SK-MEL-5 (cell line): ENCODE measurements at regions not wholly inside any gene's neighbourhood (a gene's known extent, or its start where the extent isn't known, plus 50 kb on each side); places are given as distances from the start of the nearest gene placed in this dataset.
A peak's percentile ranks its signal among the peaks of the same experiment; 100 is the strongest.

Experiments
- DNase-seq: peaks from one replicate; pipeline ENCODE4 v3.0.0-alpha.2; 2016; ENCODE audit warnings: low read depth, low spot score
- in situ Hi-C: cut with HindIII; loops from 2 replicates; pipeline ENCODE4 v1.10.0; 2016; ENCODE audit warnings: low sequenced_read_pairs, high pct_unique_total_duplicates, low pct_unique_long_range_greater_than_20kb

DNA sequence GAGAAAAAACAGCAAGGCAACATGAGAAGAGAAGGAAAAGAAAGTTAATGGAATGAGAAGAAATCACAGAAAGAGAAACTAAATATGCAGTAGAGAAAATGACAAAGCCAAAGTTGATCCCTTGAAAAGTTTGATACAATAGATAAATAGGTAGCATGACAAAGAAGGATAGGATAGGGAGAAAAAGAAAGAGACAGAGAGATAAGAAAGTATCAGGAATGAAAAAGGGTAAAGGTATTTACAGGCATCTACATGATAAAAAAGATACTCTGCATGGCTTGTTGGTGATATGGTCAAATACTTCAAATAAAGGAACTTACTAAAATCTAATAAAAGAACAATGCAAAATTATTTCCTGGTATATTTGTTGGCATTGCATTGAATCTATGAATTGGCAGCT is 185.5 kb upstream of the TECRL start:
- DNase-seq = no peak
- in situ Hi-C loops = no loop called here

DNA sequence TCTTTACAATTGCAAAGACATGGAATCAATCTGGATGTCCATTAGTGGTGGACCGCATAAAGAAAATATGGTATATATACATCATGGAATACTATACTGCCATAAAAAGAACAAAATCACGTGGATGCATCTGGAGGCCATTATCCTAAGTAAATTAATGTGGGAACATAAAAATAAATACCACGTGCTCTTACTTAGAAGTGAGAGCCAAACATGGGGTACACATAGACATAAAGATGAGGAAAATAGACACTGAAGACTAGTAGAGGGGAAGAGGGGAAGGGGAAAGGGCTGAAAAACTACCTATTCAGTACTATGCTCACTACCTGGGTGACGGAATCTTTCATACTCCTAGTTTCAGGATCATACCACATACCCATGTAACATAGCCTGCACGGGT is 179.3 kb upstream of the TECRL start:
- no peak for DNase-seq
- in situ Hi-C loops = no loop called here

DNA sequence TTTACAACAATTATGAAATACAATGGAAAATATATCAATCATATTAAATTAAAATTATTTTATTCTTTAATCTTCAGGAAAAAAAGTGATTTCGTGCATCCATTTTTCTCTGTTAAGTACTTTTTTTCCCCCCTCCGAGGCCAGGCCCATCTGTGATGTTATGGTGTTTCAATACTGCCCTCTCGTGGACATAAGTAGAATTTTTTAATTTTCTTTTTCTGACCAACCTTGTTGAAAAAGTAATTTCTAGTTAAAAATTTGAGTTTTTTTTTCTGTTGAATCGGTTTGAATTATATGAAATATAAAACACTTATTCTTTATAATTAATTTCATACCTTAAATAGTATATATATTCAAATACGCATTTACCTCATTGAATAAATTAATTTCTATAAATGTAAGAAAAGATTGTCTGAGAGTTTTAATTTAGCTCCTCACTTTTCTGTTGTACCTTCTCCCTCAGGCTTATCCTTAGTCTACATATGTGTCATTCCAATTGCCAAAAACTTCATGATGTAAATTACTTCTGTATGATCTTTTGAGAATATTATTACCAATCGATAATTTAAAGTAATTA is 175.8 kb upstream of the TECRL start:
- DNase-seq = peak; percentile 60

DNA sequence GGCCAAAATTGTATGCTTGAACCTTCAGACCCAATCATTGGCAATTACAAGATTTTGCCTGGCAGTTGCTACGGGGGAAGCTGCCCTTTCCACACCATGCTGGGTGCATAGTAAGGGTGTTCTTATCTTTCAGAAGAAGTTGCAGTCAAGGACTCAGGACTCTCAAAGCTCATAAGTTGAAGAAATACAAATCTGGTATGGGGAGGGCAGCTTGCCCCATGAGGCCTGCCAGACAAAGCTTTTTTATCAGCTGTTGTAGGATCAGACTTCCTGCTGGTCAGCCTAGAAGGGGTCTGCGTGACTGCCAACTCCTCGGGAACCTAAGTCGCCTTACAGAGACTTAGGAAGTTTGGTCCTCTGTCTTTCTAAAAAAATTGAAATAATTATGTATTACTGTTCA is 174.9 kb upstream of the TECRL start:
- in situ Hi-C loops = no loop called here
- DNase-seq = peak; percentile 2

More for the DNA sequence above, 175.8 kb upstream of the TECRL start:
- in situ Hi-C loops = no loop called here

DNA sequence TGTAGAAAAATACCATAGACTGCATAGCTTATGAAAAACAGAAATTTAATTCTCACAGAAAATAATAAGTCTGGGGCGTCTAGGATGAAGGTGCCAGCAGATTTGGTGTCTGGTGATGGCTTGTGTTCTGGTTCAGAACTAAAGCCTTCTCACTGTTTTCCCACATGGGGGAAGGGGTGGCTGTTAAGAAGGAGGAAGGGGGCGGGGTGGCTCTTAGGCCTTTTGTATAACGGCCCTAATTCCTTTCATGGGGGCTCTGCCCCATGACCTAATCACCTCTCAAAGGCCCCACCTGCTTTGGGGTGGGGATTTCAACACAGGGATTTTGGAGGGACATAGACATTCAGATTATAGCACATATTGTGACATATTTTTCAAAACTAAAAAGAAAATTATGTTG is 173.2 kb upstream of the TECRL start:
- DNase-seq = no peak
- in situ Hi-C loops = no loop called here

DNA sequence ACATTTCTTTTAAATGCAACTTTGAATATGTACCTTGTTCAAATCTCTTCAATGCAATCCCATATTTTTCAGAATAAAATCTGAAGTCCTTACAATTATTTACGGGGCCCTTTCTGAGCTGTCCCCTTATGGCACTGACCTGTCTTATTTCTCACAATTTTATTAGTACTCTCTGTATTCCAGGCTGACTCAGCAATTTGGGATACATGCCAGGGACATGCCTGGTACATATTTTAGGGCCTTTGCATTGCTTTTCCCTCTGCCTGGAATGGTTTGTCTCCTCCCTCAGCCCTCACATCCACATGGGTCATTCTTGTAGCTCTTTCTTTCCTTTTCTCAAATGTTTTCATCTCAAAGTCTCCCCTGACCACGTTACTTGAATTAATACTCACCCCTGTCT is 172.2 kb upstream of the TECRL start:
- no peak for DNase-seq
- in situ Hi-C loops = no loop called here

DNA sequence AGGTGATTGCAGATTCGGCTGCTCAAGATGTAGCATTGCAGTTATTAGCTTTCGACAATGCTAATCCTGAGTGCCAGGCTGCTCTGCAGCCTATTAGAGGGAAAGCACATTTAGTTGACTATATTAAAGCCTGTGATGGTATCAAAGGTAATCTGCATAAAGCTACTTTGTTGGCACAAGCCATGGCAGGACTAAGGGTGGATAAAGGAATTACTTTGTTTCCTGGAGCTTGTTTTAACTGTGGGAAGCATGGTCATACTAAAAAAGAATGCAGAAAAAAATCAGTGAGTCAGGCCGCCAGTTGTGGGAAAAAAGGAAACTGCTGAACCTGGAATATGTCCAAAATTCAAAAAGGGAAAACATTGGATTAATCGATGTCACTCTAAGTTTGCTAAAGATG is 154.9 kb upstream of the TECRL start:
- in situ Hi-C loops = no loop called here
- no peak for DNase-seq

DNA sequence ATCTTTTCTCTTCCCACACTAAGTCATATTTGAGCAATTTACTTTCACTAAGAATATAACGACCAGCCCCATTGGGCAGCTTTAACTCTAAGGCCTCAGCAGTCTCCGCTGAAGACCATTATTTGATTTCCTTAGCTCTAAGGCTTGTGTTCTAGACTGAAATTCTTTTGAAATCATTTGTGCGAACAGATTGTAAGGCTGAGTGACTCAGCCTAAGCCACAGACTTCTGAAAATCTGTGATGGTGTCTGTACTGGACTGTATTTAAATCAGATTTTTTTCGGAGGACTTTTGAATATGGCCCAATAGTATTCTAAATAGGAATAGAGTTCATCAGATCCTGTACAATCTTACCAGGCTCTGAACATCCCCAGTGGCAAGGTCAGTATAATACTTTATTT is 150.3 kb upstream of the TECRL start:
- DNase-seq = no peak
- in situ Hi-C loops = no loop called here

DNA sequence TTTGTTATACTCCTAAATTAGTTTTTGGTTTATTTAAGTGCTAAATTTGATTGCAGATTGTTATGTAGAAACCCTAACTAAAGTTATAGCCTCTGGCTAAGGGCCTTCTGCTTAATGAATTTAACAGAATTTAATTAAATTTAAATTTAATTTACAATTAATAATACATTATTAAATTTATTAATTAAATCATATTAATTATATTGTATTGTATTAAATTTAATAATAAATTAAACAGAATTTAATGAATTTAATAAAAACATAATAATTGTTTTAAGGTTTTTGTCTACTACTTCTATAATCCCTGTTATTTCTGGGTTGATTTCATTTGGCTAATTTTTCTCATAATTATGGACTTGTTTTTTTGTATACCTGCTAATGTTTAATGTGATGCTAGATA is 141.9 kb upstream of the TECRL start:
- in situ Hi-C loops = no loop called here
- DNase-seq = no peak

DNA sequence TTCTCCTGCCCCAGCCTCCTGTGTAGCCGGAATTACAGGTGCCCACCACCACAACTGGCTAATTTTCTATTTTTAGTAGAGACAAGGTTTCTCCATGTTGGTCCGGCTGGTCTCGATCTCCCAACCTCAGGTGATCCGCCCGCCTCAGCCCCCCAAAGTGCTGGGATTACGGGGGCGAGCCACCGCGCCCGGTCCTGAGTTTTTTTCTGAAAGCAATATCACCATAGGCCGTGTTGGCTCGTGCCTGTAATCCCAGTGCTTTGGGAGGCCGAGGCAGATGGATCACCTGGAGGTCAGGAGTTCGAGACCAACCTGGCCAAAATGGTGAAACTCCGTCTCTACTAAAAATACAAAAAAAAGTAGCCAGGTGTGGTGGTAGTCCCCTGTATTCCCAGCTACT is 136.3 kb upstream of the TECRL start:
- no peak for DNase-seq
- in situ Hi-C loops = no loop called here

DNA sequence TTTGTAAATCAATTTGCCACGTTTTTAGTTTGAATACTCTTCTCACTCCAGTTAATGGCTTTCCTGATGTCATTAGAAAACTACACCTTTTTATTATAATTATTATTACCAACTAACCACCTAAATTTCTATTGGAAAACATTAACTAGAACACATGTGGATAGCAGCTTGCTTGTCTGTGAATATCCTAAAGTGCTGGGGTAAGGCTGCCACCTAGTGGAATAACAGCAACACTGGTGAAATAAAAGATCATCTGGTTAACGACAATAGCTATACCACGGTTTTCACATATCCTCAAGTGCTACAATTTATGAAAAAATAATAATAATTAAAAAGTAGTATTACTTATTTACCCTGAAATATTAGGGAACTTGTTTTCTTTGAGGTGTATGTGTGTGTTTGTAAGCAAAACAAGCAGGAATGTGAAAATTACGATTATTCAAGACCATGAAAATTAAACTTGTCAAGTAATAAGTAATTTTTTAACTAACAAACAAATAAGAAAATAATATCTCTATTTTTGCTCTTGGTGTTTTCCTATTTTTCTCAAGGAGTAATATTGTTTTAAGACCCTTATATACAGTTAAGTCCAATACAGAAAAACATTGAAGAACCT is 130.1 kb upstream of the TECRL start:
- peak; percentile 71 for DNase-seq
- in situ Hi-C loops = no loop called here

DNA sequence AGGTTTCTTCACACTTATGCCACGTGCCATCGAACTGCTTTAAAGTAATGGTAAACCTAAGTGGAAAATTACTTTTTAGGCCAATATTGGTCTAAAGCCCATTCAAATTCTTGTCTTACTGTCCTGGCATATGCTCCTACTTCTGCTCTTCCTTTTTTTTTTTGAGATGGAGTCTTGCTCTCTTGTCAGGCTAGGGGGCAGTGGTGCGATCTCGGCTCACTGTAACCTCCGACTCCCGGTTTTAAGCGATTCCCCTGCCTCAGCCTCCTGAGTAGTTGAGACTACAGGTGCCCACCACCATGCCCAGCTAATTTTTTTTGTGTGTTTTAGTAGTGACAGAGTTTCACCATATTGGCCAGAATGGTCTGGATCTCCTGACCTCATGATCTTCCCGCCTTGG is 129.0 kb upstream of the TECRL start:
- in situ Hi-C loops = no loop called here
- peak; percentile 49 for DNase-seq

DNA sequence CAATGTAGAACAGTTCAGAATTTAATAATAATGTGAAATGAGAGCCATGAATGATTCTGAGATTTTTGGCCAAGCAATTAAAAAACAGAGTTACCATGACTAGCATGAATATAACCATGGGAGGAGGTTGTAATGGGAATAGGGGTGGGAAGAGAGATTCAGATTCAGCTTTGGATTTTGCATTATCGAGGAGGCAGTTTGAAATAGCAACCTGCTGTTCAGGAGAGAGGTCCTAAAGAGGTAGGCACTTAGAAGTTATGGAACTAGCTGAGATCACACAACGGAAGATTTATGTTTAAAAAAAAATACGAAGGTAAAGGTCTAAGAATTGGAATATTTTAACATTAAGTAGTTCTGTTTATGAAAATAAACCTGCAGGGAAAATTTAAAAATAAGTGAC is 124.4 kb upstream of the TECRL start:
- DNase-seq = no peak
- in situ Hi-C loops = no loop called here

DNA sequence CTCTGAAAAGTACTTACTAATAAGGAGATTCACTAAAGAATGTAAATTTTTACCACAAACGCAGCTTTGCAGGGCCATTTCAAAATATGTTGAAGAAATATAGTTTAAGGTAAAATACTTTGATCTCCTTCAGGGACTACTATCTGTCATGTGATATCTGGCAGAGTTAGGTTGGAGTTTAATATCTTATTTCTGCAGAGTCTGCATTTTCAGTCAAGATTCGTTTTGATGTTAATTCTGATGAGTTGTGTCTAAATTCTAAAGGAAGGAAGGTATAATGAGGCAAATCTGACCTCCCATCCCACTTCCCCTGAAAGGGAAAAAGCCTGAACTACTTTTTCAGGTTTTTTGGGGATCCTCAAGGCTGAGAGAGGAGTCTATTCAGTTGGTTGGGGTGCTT is 123.9 kb upstream of the TECRL start:
- in situ Hi-C loops = no loop called here
- no peak for DNase-seq

DNA sequence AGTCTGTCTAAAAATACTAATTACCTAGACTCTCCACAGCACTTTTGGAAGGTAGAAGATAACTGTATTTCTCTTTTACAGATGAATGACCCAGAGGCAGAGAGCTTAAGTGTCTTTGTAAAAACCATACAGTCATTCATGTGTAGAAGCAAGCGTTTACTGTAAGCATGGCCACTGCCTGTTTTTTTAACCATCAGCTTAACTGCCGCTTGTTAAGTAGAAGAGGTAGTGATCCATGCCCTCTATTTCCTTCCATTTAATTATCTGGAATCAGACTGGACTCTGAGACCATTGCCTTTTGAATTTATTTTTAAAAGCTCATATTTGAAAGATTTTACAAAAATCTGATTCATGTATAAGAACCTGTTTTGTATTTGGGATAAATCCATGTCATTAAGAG is 111.2 kb upstream of the TECRL start:
- in situ Hi-C loops = no loop called here
- DNase-seq = no peak

DNA sequence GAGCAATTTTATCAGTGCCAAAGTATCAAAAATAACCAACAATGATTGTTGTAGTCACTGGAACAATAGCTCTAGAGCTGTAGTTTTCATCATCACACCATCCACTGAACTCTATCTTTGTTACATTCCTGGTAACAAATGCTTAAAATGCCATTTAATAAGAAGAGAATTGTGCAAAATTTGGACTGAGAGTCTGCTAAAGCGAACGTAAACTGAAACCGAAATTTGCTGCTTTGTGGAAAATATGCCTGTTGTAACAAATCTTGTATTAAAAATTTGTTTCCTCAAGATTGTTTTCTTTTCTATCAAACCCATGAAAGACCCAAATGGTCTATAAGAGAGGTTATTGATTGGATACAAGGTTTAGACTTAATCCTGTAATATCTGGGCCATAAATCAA is 109.3 kb upstream of the TECRL start:
- no peak for DNase-seq
- in situ Hi-C loops = no loop called here

DNA sequence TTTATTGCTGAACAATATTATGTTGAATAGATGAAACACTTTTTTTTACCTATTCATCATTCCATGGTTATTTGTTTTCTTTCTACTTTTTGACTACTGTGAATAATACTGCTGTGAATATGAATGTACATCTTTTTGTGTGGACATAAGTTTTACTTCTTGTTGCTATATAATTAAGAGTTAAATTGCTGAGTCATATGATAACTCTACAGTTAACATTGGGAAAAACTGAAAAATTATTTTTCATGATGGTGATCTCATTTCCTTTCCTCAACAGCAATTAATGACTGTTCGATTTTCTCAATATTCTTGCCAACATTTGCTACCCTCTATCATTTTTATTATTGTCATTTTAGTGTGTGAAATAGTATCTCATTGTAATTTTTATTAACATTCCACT is 106.9 kb upstream of the TECRL start:
- DNase-seq = no peak
- in situ Hi-C loops = no loop called here

DNA sequence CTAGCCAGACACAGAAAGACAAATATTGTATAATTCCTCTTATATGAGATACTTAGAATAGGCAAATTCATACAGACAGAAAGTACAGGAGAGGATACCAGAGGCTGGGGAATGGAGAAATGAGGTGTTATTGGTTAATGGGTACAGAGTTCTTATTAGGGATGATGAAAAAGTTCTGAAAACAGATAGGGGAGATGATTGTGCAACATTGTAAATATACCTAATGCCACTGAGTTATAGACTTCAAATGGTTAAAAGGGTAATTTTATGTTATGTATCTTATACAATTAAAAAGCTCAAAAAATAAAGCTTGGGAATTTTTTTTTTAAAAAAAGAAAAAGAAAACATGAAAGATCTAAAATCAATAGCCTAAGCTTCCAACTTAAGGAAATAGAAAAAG is 98.8 kb upstream of the TECRL start:
- no peak for DNase-seq
- in situ Hi-C loops = no loop called here

DNA sequence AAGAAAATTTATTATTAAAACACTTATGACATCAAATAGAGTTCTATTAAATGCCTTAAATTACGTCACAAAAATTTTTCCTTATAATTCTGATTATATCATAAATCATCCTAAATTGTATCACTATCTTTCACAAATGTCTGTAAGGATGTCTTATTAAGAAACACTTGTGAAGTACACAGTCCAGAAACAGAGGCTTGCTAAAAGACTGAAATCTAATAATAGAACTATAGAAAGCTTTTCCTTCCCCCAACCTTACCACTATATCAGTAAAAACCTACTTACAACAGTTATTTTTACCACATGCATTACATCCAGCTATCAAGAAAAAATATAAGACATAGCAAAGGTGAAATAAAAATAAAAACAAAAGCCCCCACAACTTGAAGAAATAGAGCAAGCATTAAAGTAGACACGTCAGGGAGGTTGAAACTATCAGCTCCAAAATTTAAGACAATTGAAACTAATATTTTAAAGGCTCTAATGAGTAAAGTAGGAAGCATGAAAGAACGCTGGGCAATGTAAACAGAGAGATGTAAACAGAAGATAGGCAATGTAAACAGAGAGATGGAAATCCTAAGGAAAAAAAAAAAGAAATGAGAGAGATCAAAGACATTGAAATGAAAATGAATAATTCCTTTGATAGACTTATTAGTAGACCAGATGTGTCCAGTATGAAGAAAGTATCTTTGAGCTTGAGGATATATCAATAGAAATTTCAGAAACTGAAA is 94.9 kb upstream of the TECRL start:
- DNase-seq = no peak
- in situ Hi-C loops = no loop called here
